Upper lobe of left lung (tissue), 6 donors: ENCODE measurements at regions not wholly inside any gene's neighbourhood (a gene's known extent, or its start where the extent isn't known, plus 50 kb on each side); places are given as distances from the start of the nearest gene placed in this dataset.

Source experiments
- ATAC-seq, 2 donors: fragments of 200-7000 bp; cut with Tn5 transposase; one replicate each; pipeline ENCODE4 v1.9.1; 2022; ENCODE audit warnings: mild to moderate bottlenecking in 2 of 2, moderate library complexity in 2 of 2; ENCODE audit not compliant: low FRiP score in 2 of 2
- DNase-seq, 2 donors: peaks; one replicate each; pipeline ENCODE4 v3.0.0-alpha.2; 2019 to 2020
- H3K27ac ChIP-seq, 4 donors: fragments of 200-600 bp; sonication (generic); one replicate each; pipeline ENCODE4 v1.5.1; 2016 to 2019
- H3K27me3 ChIP-seq, 4 donors: fragments of 200-600 bp; sonication (generic); one replicate each; pipeline ENCODE4 v1.5.1; 2017 to 2019
- H3K36me3 ChIP-seq, 4 donors: fragments of 200-600 bp; sonication (generic); one replicate each; pipeline ENCODE4 v1.5.1; 2016 to 2019
- H3K4me1 ChIP-seq, 4 donors: fragments of 200-600 bp; sonication (generic); one replicate each; pipeline ENCODE4 v1.5.1; 2018 to 2019
- H3K4me3 ChIP-seq, 4 donors: fragments of 200-600 bp; sonication (generic); one replicate each; pipeline ENCODE4 v1.5.1; 2017 to 2019; ENCODE audit warnings: mild to moderate bottlenecking in 2 of 4, moderate library complexity in 1 of 4
- H3K9me3 ChIP-seq, 4 donors: fragments of 200-600 bp; sonication (generic); one replicate each; pipeline ENCODE4 v1.5.1; 2018 to 2019
- CTCF ChIP-seq, 6 experiments: fragments of 450-650 bp in 4 of 6; fragments of 200-600 bp in 2 of 6; sonication (generic) in 2 of 6; IDR thresholded peaks; one replicate each; pipeline ENCODE4 v1.5.1; 2016 to 2019; ENCODE audit warnings: antibody characterized with exemption in 6 of 6
- EP300 ChIP-seq, 4 donors: sonication (generic); formaldehyde crosslinking; IDR thresholded peaks; one replicate each; pipeline ENCODE4 v1.5.1; 2017; ENCODE audit warnings: antibody characterized with exemption in 4 of 4, control low read depth in 2 of 4
- POLR2A ChIP-seq, 4 donors: fragments of 450-650 bp; IDR thresholded peaks; one replicate each; pipeline ENCODE4 v1.5.1; 2016 to 2017; ENCODE audit warnings: antibody characterized with exemption in 4 of 4, mild to moderate bottlenecking in 2 of 4
- POLR2AphosphoS5 ChIP-seq, 2 donors: sonication (generic); formaldehyde crosslinking; IDR thresholded peaks; one replicate each; pipeline ENCODE4 v1.5.1; 2017; ENCODE audit warnings: antibody characterized with exemption in 2 of 2
- WGBS, 2 donors: methylation state at CpG; one replicate each; pipeline ENCODE4 v1.1.5; 2017 to 2018; 5-methylcytosine and 5-hydroxymethylcytosine counted together
- donor health status: DM: no; HTN: no; CAD: no; lungs with moderate emphysema.
- donor health status: DM: no; HTN: yes; CAD: no; lungs with severe emphysema.

- no peaks in the 10 kb centered on the region for H3K36me3 ChIP-seq
- H3K9me3 ChIP-seq: no peaks in the 10 kb centered on the region
- no peak for TF ChIP-seq POLR2AphosphoS5 (IDR thresholded peaks at IDR 0.05)
- TF ChIP-seq POLR2A (IDR thresholded peaks at IDR 0.05): no peak
- TF ChIP-seq CTCF (IDR thresholded peaks at IDR 0.05): no peak
- TF ChIP-seq EP300 (IDR thresholded peaks at IDR 0.05): no peak
- no peaks in the 10 kb centered on the region for H3K27me3 ChIP-seq
- H3K4me1 ChIP-seq: no peaks in the 10 kb centered on the region
- WGBS, 2 donors: 94 to 95% methylated on average over 9 of the region's 9 CpGs
- no peak for ATAC-seq
- H3K4me3 ChIP-seq: no peak overlapping the region
- H3K27ac ChIP-seq: no peak overlapping the region
- DNase-seq: no peak
Observed at GRCh38 chr15:69505956-69506556, 53.4 kb downstream of the RPLP1 start.

- H3K36me3 ChIP-seq: no peaks in the 10 kb centered on the region
- TF ChIP-seq POLR2A (IDR thresholded peaks at IDR 0.05): no peak
- TF ChIP-seq EP300 (IDR thresholded peaks at IDR 0.05): no peak
- TF ChIP-seq POLR2AphosphoS5 (IDR thresholded peaks at IDR 0.05): no peak
- no peak for TF ChIP-seq CTCF (IDR thresholded peaks at IDR 0.05)
- WGBS, 2 donors: 56 to 67% methylated on average over 1 of the region's 1 CpG
- H3K27me3 ChIP-seq: no peaks in the 10 kb centered on the region
- H3K9me3 ChIP-seq: no peaks in the 10 kb centered on the region
- no peak overlapping the region for H3K27ac ChIP-seq
- no peaks in the 10 kb centered on the region for H3K4me1 ChIP-seq
- ATAC-seq (no peak), DNase-seq (no peak)
- no peak overlapping the region for H3K4me3 ChIP-seq
Observed at GRCh38 chr15:69508659-69509058, 56.0 kb downstream of the RPLP1 start.

- Histone ChIP-seq H3K4me1 (no peaks in the 10 kb centered on the region), H3K27ac (no peak overlapping the region), H3K27me3 (no peaks in the 10 kb centered on the region), H3K4me3 (no peak overlapping the region), H3K36me3 (no peaks in the 10 kb centered on the region), H3K9me3 (no peaks in the 10 kb centered on the region)
- 73 to 85% methylated on average over 4 of the region's 4 CpGs for WGBS, 2 donors
- ATAC-seq (no peak), DNase-seq (no peak)
- no peak for TF ChIP-seq CTCF (IDR thresholded peaks at IDR 0.05)
- no peak for TF ChIP-seq POLR2AphosphoS5 (IDR thresholded peaks at IDR 0.05)
- TF ChIP-seq POLR2A (IDR thresholded peaks at IDR 0.05): no peak
- TF ChIP-seq EP300 (IDR thresholded peaks at IDR 0.05): no peak
Observed at GRCh38 chr15:69509131-69509530, 56.5 kb downstream of the RPLP1 start.

GRCh38 chr15:69510556-69510955 lies 57.9 kb downstream of the RPLP1 start:
- H3K9me3 ChIP-seq: no peaks in the 10 kb centered on the region
- H3K36me3 ChIP-seq: no peaks in the 10 kb centered on the region
- no peak overlapping the region for H3K27ac ChIP-seq
- TF ChIP-seq CTCF (IDR thresholded peaks at IDR 0.05): no peak
- TF ChIP-seq POLR2A (IDR thresholded peaks at IDR 0.05): no peak
- no peak for TF ChIP-seq POLR2AphosphoS5 (IDR thresholded peaks at IDR 0.05)
- TF ChIP-seq EP300 (IDR thresholded peaks at IDR 0.05): no peak
- ATAC-seq (no peak), DNase-seq (no peak)
- H3K4me3 ChIP-seq: no peak overlapping the region
- H3K27me3 ChIP-seq: no peaks in the 10 kb centered on the region
- H3K4me1 ChIP-seq: no peaks in the 10 kb centered on the region

- TF ChIP-seq EP300 (IDR thresholded peaks at IDR 0.05): no peak
- no peaks in the 10 kb centered on the region for H3K36me3 ChIP-seq
Observed at GRCh38 chr15:69511015-69511414, 58.4 kb downstream of the RPLP1 start.

More at GRCh38 chr15:69511015-69511414, 58.4 kb downstream of the RPLP1 start:
- Histone ChIP-seq H3K4me3 (no peak overlapping the region), H3K9me3 (no peaks in the 10 kb centered on the region), H3K27ac (no peak overlapping the region), H3K27me3 (no peaks in the 10 kb centered on the region), H3K4me1 (no peaks in the 10 kb centered on the region)
- DNase-seq: no peak
- ATAC-seq: no peak
